HepG2 (cell line): ENCODE measurements at regions not wholly inside any gene's neighbourhood (a gene's known extent, or its start where the extent isn't known, plus 50 kb on each side); places are given as distances from the start of the nearest gene placed in this dataset.
"Not testable (repeated sequence)": the region's sequence is repeated elsewhere in the genome, so short reads cannot be mapped to it uniquely, and the experiment has no call there.

ENCODE experiments used
- BRD4 ChIP-seq: sonication (generic); formaldehyde crosslinking; IDR thresholded peaks from 2 replicates; pipeline ENCODE4 v1.4.0; 2020; ENCODE audit warnings: missing genetic modification reagents
- ISX ChIP-seq: sonication (generic); formaldehyde crosslinking; conservative IDR thresholded peaks from 2 replicates; pipeline ENCODE4 v1.5.0; 2020; ENCODE audit warnings: missing genetic modification reagents
- POLR2A ChIP-seq, 2 experiments: IDR thresholded peaks; 2 replicates each; pipeline ENCODE4 v1.6.1; 2011; ENCODE audit warnings: low read depth in 2 of 2, low read length in 2 of 2, mild to moderate bottlenecking in 1 of 2, moderate library complexity in 1 of 2; ENCODE audit not compliant: insufficient read depth in 1 of 2
- RELA ChIP-seq: sonication (generic); formaldehyde crosslinking; IDR thresholded peaks from 2 replicates; pipeline ENCODE4 v1.4.0; 2020; ENCODE audit warnings: missing genetic modification reagents
- ZFX ChIP-seq: sonication (generic); formaldehyde crosslinking; IDR thresholded peaks from 2 replicates; pipeline ENCODE4 v1.4.0; 2020; ENCODE audit warnings: mild to moderate bottlenecking, low read depth, missing genetic modification reagents, moderate library complexity
- ZNF749 ChIP-seq: sonication (generic); formaldehyde crosslinking; IDR thresholded peaks from 2 replicates; pipeline ENCODE4 v1.8.0; 2022; ENCODE audit warnings: mild to moderate bottlenecking, missing genetic modification reagents, moderate library complexity, borderline replicate concordance
- TF ChIP-seq, protein P1 (sequence below): sonication (generic); formaldehyde crosslinking; IDR thresholded peaks from 2 replicates; pipeline ENCODE4 v1.8.0; 2022; ENCODE audit warnings: mild to moderate bottlenecking, missing genetic modification reagents; ENCODE audit not compliant: insufficient replicate concordance

DNA sequence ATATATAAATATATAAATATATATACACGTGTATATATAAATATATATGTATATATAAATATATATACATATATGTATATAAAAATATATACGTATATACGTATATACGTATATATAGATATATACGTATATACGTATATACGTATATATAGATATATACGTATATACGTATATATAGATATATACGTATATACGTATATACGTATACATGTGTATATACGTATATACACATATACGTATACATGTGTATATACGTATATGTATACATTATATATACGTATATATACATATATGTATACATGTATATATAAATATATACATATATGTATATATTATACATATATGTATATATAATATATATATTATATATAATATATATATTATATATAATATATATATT lies 984.9 kb upstream of the DDX18 start:
- not testable (repeated sequence) for TF ChIP-seq ZFX (CRISPR knock-in tag); POLR2A (IDR thresholded peaks at IDR 0.05; ENCODE audit: insufficient read depth in 1 of 2, low read depth in 2 of 2, low read length in 2 of 2); ZNF749 (CRISPR knock-in tag); RELA (CRISPR knock-in tag); ISX; BRD4 (CRISPR knock-in tag)
- TF ChIP-seq, protein P1, sequence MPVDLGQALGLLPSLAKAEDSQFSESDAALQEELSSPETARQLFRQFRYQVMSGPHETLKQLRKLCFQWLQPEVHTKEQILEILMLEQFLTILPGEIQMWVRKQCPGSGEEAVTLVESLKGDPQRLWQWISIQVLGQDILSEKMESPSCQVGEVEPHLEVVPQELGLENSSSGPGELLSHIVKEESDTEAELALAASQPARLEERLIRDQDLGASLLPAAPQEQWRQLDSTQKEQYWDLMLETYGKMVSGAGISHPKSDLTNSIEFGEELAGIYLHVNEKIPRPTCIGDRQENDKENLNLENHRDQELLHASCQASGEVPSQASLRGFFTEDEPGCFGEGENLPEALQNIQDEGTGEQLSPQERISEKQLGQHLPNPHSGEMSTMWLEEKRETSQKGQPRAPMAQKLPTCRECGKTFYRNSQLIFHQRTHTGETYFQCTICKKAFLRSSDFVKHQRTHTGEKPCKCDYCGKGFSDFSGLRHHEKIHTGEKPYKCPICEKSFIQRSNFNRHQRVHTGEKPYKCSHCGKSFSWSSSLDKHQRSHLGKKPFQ, result not testable (repeated sequence)
